ENCODE measurements at regions not wholly inside any gene's neighbourhood (a gene's known extent, or its start where the extent isn't known, plus 50 kb on each side); places are given as distances from the start of the nearest gene placed in this dataset.

GRCh38 chr5:174336479-174336878 is 291.0 kb downstream of the NSG2 start:
- no TSS peak for BruUV-seq (replicated peaks)
- Mint-ChIP-seq H3K27ac (ENCODE audit: unreplicated experiment) (no peak overlapping the region), H3K4me1 (ENCODE audit: low read depth, unreplicated experiment) (peaks cover 19% of the 10 kb centered on the region), H3K9me3 (ENCODE audit: low read depth, unreplicated experiment) (no peaks in the 10 kb centered on the region), H3K27me3 (ENCODE audit: unreplicated experiment) (peaks cover 44% of the 10 kb centered on the region), H3K4me3 (ENCODE audit: low read depth, unreplicated experiment) (no peak overlapping the region), H3K36me3 (ENCODE audit: insufficient read depth, unreplicated experiment) (no peaks in the 10 kb centered on the region)
- DNase-seq: no peak
- CTCF ChIA-PET: no interaction called here
- intact Hi-C loops (cut with micrococcal nuclease; ENCODE audit: unreplicated experiment): no loop called here
- no peak for TF ChIP-seq CTCF (IDR thresholded peaks at IDR 0.05; ENCODE audit: unreplicated experiment)

GRCh38 chr5:174337276-174338184 is 292.0 kb downstream of the NSG2 start:
- H3K9me3 Mint-ChIP-seq (ENCODE audit: low read depth, unreplicated experiment): no peaks in the 10 kb centered on the region
- BruUV-seq (replicated peaks): no TSS peak
- CTCF ChIA-PET: no interaction called here

GRCh38 chr5:174338185-174339010 is 292.9 kb downstream of the NSG2 start:
- peaks cover 36% of the 10 kb centered on the region for H3K27me3 Mint-ChIP-seq (ENCODE audit: unreplicated experiment)
- H3K4me1 Mint-ChIP-seq (ENCODE audit: low read depth, unreplicated experiment): peaks cover 19% of the 10 kb centered on the region
- no peak overlapping the region for H3K27ac Mint-ChIP-seq (ENCODE audit: unreplicated experiment)
- CTCF ChIA-PET: interaction anchor here (0.5 kb wide), 1 partner anchor 303 kb away, joined by 3 read pairs; no protein-coding TSS in a partner anchor
- intact Hi-C loops (cut with micrococcal nuclease; ENCODE audit: unreplicated experiment): no loop called here
- no peak for TF ChIP-seq CTCF (IDR thresholded peaks at IDR 0.05; ENCODE audit: unreplicated experiment)
- BruUV-seq (replicated peaks): no TSS peak
- no peaks in the 10 kb centered on the region for H3K9me3 Mint-ChIP-seq (ENCODE audit: low read depth, unreplicated experiment)
- no peaks in the 10 kb centered on the region for H3K36me3 Mint-ChIP-seq (ENCODE audit: insufficient read depth, unreplicated experiment)
- no peak for DNase-seq
- no peak overlapping the region for H3K4me3 Mint-ChIP-seq (ENCODE audit: low read depth, unreplicated experiment)

More at GRCh38 chr5:174337276-174338184, 292.0 kb downstream of the NSG2 start:
- DNase-seq: no peak
- no peak for TF ChIP-seq CTCF (IDR thresholded peaks at IDR 0.05; ENCODE audit: unreplicated experiment)
- H3K27me3 Mint-ChIP-seq (ENCODE audit: unreplicated experiment): peaks cover 36% of the 10 kb centered on the region
- no peaks in the 10 kb centered on the region for H3K36me3 Mint-ChIP-seq (ENCODE audit: insufficient read depth, unreplicated experiment)
- H3K4me1 Mint-ChIP-seq (ENCODE audit: low read depth, unreplicated experiment): peaks cover 19% of the 10 kb centered on the region
- intact Hi-C loops (cut with micrococcal nuclease; ENCODE audit: unreplicated experiment): no loop called here
- H3K27ac Mint-ChIP-seq (ENCODE audit: unreplicated experiment): no peak overlapping the region
- no peak overlapping the region for H3K4me3 Mint-ChIP-seq (ENCODE audit: low read depth, unreplicated experiment)

GRCh38 chr5:174339130-174339529 is 293.6 kb downstream of the NSG2 start:
- Mint-ChIP-seq H3K9me3 (ENCODE audit: low read depth, unreplicated experiment) (no peaks in the 10 kb centered on the region), H3K36me3 (ENCODE audit: insufficient read depth, unreplicated experiment) (no peaks in the 10 kb centered on the region), H3K4me1 (ENCODE audit: low read depth, unreplicated experiment) (peaks cover 19% of the 10 kb centered on the region), H3K4me3 (ENCODE audit: low read depth, unreplicated experiment) (no peak overlapping the region), H3K27ac (ENCODE audit: unreplicated experiment) (no peak overlapping the region), H3K27me3 (ENCODE audit: unreplicated experiment) (peaks cover 36% of the 10 kb centered on the region)
- no peak for TF ChIP-seq CTCF (IDR thresholded peaks at IDR 0.05; ENCODE audit: unreplicated experiment)
- intact Hi-C loops (cut with micrococcal nuclease; ENCODE audit: unreplicated experiment): no loop called here
- no peak for DNase-seq
- CTCF ChIA-PET: no interaction called here
- BruUV-seq (replicated peaks): no TSS peak

Measured in Calu3 (cell line).